ENCODE measurements at regions not wholly inside any gene's neighbourhood (a gene's known extent, or its start where the extent isn't known, plus 50 kb on each side); places are given as distances from the start of the nearest gene placed in this dataset.

DNA sequence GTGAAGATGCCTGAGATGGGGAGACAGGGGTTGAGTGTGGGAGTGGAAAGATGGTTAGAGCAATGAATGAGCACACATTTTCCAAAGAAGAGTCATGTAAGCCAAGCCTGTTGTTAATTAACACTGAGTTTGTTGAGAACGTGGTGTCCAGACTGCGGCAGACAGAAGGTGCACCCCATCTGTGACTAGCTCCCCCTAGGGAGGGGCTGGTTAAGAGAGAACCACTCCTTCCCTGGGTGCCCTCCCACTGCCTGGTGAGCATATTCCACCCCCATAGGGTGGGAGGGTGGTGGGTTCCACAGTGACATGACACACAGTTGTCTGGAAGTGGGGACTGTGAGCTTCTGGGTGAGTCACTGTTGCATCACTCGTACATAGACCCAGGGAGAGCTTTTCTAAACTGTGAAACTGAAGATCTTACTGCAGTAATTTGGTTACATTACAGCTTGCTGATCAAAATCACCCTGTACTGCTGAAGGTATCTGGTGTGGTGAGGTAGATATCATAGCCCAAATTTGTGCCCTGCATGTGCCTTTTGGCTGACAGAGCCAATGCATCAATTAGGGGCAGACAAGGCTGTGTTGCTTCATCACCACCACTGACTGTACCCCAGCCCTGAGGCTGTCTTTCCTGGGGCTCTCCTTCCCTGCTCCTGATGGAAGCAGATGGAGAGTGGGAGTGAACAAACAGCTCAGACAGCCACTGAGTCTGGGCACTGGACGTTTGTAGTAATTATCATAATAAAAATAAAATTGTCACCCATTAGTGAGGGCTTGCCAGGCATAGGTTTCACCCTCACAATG is 150.9 kb downstream of the EMP1 start:
- TF ChIP-seq, protein P1, sequence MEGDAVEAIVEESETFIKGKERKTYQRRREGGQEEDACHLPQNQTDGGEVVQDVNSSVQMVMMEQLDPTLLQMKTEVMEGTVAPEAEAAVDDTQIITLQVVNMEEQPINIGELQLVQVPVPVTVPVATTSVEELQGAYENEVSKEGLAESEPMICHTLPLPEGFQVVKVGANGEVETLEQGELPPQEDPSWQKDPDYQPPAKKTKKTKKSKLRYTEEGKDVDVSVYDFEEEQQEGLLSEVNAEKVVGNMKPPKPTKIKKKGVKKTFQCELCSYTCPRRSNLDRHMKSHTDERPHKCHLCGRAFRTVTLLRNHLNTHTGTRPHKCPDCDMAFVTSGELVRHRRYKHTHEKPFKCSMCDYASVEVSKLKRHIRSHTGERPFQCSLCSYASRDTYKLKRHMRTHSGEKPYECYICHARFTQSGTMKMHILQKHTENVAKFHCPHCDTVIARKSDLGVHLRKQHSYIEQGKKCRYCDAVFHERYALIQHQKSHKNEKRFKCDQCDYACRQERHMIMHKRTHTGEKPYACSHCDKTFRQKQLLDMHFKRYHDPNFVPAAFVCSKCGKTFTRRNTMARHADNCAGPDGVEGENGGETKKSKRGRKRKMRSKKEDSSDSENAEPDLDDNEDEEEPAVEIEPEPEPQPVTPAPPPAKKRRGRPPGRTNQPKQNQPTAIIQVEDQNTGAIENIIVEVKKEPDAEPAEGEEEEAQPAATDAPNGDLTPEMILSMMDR (IDR thresholded peaks at IDR 0.05): no peak
- no peaks in the 10 kb centered on the region for H3K9me3 Mint-ChIP-seq
- 70% methylated on average over 4 of the region's 4 CpGs for WGBS (ENCODE audit: insufficient coverage)
- H3K36me3 Mint-ChIP-seq: no peaks in the 10 kb centered on the region
- H3K27ac Mint-ChIP-seq: no peak overlapping the region
- intact Hi-C loops (cut with micrococcal nuclease): no loop called here
- DNase-seq (no peak), ATAC-seq (no peak)
- peaks cover 17 to 38% of the 10 kb centered on the region in 2 donors for H3K27me3 Mint-ChIP-seq (ENCODE audit: low read depth in 2 of 2)
- no peaks in the 10 kb centered on the region for H3K4me1 ChIP-seq (ENCODE audit: control insufficient read depth, insufficient read depth, low read length)
- H3K4me1 Mint-ChIP-seq: no peaks in the 10 kb centered on the region
- H3K9me3 ChIP-seq (ENCODE audit: control insufficient read depth, insufficient read depth, low read length): no peaks in the 10 kb centered on the region
- H3K36me3 ChIP-seq (ENCODE audit: control insufficient read depth, insufficient read depth, low read length): no peaks in the 10 kb centered on the region
- no peak overlapping the region for H3K4me3 ChIP-seq (ENCODE audit: low read length)
- H3K27me3 ChIP-seq (ENCODE audit: control insufficient read depth, insufficient read depth, low read length): no peaks in the 10 kb centered on the region
- no peak overlapping the region for H3K27ac ChIP-seq (ENCODE audit: low read length)
- H3K4me3 Mint-ChIP-seq: no peak overlapping the region

DNA sequence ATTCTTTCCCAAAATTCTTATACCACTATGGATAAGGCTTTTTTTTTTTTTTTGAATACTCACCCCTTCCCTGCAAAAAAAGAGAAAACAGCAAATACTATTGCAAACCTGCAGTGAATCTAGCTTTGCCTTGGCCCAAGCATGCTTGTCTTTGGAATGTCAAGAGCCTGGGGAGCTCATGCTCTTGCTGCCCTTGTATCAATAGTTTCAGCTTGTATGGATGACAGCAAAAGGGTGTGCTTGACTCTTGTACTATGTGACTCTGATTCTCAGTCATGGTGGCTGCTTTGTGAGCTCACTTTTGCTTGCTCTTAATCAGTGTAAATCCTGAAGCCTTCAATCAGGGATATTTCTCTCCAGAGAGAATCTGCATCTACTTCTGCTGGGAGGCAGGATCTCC is 149.2 kb downstream of the EMP1 start:
- DNase-seq: no peak
- Histone ChIP-seq H3K36me3 (ENCODE audit: control insufficient read depth, insufficient read depth, low read length) (no peaks in the 10 kb centered on the region), H3K4me3 (ENCODE audit: low read length) (no peak overlapping the region), H3K27ac (ENCODE audit: low read length) (no peak overlapping the region), H3K27me3 (ENCODE audit: control insufficient read depth, insufficient read depth, low read length) (no peaks in the 10 kb centered on the region), H3K9me3 (ENCODE audit: control insufficient read depth, insufficient read depth, low read length) (no peaks in the 10 kb centered on the region), H3K4me1 (ENCODE audit: control insufficient read depth, insufficient read depth, low read length) (no peaks in the 10 kb centered on the region)
- intact Hi-C loops (cut with micrococcal nuclease): no loop called here
- peaks cover 15 to 31% of the 10 kb centered on the region in 2 donors for H3K27me3 Mint-ChIP-seq (ENCODE audit: low read depth in 2 of 2)
- no peaks in the 10 kb centered on the region for H3K4me1 Mint-ChIP-seq
- no peaks in the 10 kb centered on the region for H3K9me3 Mint-ChIP-seq
- no peak for ATAC-seq
- no peaks in the 10 kb centered on the region for H3K36me3 Mint-ChIP-seq
- TF ChIP-seq, protein P1 (IDR thresholded peaks at IDR 0.05): no peak
- H3K4me3 Mint-ChIP-seq: no peak overlapping the region
- H3K27ac Mint-ChIP-seq: no peak overlapping the region

DNA sequence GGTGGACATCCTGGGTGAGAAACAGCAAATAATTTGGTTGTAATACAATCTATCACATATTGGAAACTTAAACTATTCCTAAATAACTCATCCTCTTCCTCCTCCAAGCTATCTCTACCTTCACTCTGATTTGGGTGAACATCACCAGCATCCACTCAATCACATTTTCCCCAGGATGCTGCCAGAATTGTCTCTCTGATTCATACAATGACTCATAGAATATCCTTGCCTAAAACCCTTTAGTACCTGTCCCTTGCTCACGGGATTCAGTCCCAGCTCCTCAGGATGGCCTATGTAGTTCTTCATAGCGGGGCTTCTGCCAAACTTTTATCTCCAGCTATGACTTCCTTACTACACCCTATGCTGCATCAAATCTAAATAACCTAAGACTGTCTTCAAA is 146.8 kb downstream of the EMP1 start:
- peaks cover 10 to 13% of the 10 kb centered on the region in 2 donors for H3K27me3 Mint-ChIP-seq (ENCODE audit: low read depth in 2 of 2)
- WGBS (ENCODE audit: insufficient coverage): 91% methylated on average over 2 of the region's 2 CpGs

More for the DNA sequence above, 146.8 kb downstream of the EMP1 start:
- Histone ChIP-seq H3K9me3 (ENCODE audit: control insufficient read depth, insufficient read depth, low read length) (no peaks in the 10 kb centered on the region), H3K27me3 (ENCODE audit: control insufficient read depth, insufficient read depth, low read length) (no peaks in the 10 kb centered on the region), H3K27ac (ENCODE audit: low read length) (no peak overlapping the region), H3K4me1 (ENCODE audit: control insufficient read depth, insufficient read depth, low read length) (no peaks in the 10 kb centered on the region), H3K36me3 (ENCODE audit: control insufficient read depth, insufficient read depth, low read length) (no peaks in the 10 kb centered on the region), H3K4me3 (ENCODE audit: low read length) (no peak overlapping the region)
- no peaks in the 10 kb centered on the region for H3K36me3 Mint-ChIP-seq
- DNase-seq (no peak), ATAC-seq (no peak)
- H3K4me3 Mint-ChIP-seq: no peak overlapping the region
- intact Hi-C loops (cut with micrococcal nuclease): no loop called here
- H3K4me1 Mint-ChIP-seq: no peaks in the 10 kb centered on the region
- no peak overlapping the region for H3K27ac Mint-ChIP-seq
- TF ChIP-seq, protein P1 (IDR thresholded peaks at IDR 0.05): no peak
- H3K9me3 Mint-ChIP-seq: no peaks in the 10 kb centered on the region
